ENCODE measurements at regions not wholly inside any gene's neighbourhood (a gene's known extent, or its start where the extent isn't known, plus 50 kb on each side); places are given as distances from the start of the nearest gene placed in this dataset.

DNA sequence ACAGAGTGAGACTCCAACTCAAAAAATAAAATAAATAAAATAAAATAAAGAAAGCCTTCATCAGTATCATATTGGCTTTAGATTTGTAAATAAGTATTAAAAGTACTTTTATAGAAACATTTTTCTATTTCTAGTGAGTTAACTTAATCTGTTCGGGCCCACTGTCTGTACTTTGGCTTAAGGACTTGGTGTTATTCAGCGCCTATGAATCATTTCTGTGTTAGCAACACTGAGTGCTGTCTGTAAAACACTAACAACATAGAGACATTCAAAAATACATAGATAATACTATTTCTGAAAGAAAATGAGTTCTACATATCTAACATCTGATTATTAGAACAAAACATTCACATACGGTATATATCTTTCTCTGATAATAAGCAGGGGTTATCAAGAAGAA is 221.5 kb upstream of the CDH19 start:
- TF ChIP-seq POLR2A (IDR thresholded peaks at IDR 0.05): no peak
- no peak for TF ChIP-seq CTCF (IDR thresholded peaks at IDR 0.05)

All from lower leg skin (tissue), 3 donors.